Ovary (tissue), 7 donors: ENCODE measurements at regions not wholly inside any gene's neighbourhood (a gene's known extent, or its start where the extent isn't known, plus 50 kb on each side); places are given as distances from the start of the nearest gene placed in this dataset.

Experiments
- DNase-seq, 5 donors: peaks; one replicate each; pipeline ENCODE4 v3.0.0-alpha.2; 2019 to 2020
- H3K27ac ChIP-seq, 2 donors: fragments of 200-600 bp; one replicate each; pipeline versions ENCODE4 v1.5.1 to v1.8.0; 2019 to 2022
- H3K27me3 ChIP-seq: fragments of 200-600 bp; one replicate; pipeline ENCODE4 v1.8.0; 2022
- H3K36me3 ChIP-seq: fragments of 200-600 bp; sonication (generic); one replicate; pipeline ENCODE4 v1.5.1; 2019
- H3K4me1 ChIP-seq: one replicate; pipeline ENCODE4 v1.8.1; 2013; ENCODE audit warnings: mild to moderate bottlenecking, moderate library complexity; ENCODE audit not compliant: insufficient read depth
- H3K4me3 ChIP-seq: fragments of 200-600 bp; sonication (generic); one replicate; pipeline ENCODE4 v1.5.1; 2017
- H3K9me3 ChIP-seq, 2 donors: fragments of 200-600 bp in 1 of 2; sonication (generic) in 1 of 2; one replicate each; pipeline versions ENCODE4 v1.5.1 to v1.8.1; 2013 to 2019; ENCODE audit warnings: mild to moderate bottlenecking in 1 of 2, moderate library complexity in 1 of 2
- EP300 ChIP-seq: sonication (generic); formaldehyde crosslinking; IDR thresholded peaks from one replicate; pipeline ENCODE4 v1.6.1; 2017; ENCODE audit warnings: antibody characterized with exemption
- POLR2A ChIP-seq: fragments of 450-650 bp; IDR thresholded peaks from one replicate; pipeline ENCODE4 v1.6.1; 2017; ENCODE audit warnings: antibody characterized with exemption, mild to moderate bottlenecking, moderate library complexity
- WGBS, 3 donors: extraction: QIAGEN DNeasy Blood & Tissue Kit in 1 of 3; methylation state at CpG; one replicate each; pipeline versions ENCODE4 v1.1.5 to v1.1.7; 2013 to 2017; 5-methylcytosine and 5-hydroxymethylcytosine counted together
- intact Hi-C, 4 donors: fragments of 100-400 bp; cut with DNase I; formaldehyde crosslinking; loops; one replicate each; pipeline versions ENCODE4 v1.11.0 to v1.15.1; 2022 to 2023
- TF ChIP-seq, protein P1 (sequence below), 3 donors: fragments of 450-650 bp in 2 of 3; fragments of 200-600 bp in 1 of 3; IDR thresholded peaks; one replicate each; pipeline versions ENCODE4 v1.5.1 to v1.8.0; 2016 to 2022; ENCODE audit warnings: antibody characterized with exemption in 3 of 3, mild to moderate bottlenecking in 1 of 3
- donor health status: DM: no; HTN: no; CAD: no; lungs with moderate emphysema.
- donor health status: DM: no; HTN: no; CAD: no.
- donor health status: Bipolar disorder and iron deficiency.
- donor health status: DM: no; HTN: no; CAD: no.
- donor health status: DM: yes; HTN: yes; CAD: no.

GRCh38 chr9:71619926-71620325 lies 148.4 kb downstream of the CEMIP2 start:
- no peaks in the 10 kb centered on the region for H3K27me3 ChIP-seq
- H3K27ac ChIP-seq: no peak overlapping the region
- WGBS, 3 donors: 85 to 90% (median 89%) methylated on average over 2 of the region's 2 CpGs
- TF ChIP-seq EP300: no peak
- no peak for TF ChIP-seq POLR2A
- TF ChIP-seq, protein P1, sequence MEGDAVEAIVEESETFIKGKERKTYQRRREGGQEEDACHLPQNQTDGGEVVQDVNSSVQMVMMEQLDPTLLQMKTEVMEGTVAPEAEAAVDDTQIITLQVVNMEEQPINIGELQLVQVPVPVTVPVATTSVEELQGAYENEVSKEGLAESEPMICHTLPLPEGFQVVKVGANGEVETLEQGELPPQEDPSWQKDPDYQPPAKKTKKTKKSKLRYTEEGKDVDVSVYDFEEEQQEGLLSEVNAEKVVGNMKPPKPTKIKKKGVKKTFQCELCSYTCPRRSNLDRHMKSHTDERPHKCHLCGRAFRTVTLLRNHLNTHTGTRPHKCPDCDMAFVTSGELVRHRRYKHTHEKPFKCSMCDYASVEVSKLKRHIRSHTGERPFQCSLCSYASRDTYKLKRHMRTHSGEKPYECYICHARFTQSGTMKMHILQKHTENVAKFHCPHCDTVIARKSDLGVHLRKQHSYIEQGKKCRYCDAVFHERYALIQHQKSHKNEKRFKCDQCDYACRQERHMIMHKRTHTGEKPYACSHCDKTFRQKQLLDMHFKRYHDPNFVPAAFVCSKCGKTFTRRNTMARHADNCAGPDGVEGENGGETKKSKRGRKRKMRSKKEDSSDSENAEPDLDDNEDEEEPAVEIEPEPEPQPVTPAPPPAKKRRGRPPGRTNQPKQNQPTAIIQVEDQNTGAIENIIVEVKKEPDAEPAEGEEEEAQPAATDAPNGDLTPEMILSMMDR (IDR thresholded peaks at IDR 0.05): no peak
- intact Hi-C loops: loop anchor here in 1 of 4 donors (10.0 kb wide), 1 partner anchor 65 kb away; no protein-coding TSS in a partner anchor
- no peaks in the 10 kb centered on the region for H3K9me3 ChIP-seq
- H3K4me1 ChIP-seq: no peaks in the 10 kb centered on the region
- H3K36me3 ChIP-seq: no peaks in the 10 kb centered on the region
- DNase-seq: no peak
- H3K4me3 ChIP-seq: no peak overlapping the region

GRCh38 chr9:71614409-71615010 lies 153.8 kb downstream of the CEMIP2 start:
- DNase-seq: no peak
- no peak for TF ChIP-seq EP300
- TF ChIP-seq POLR2A: no peak
- TF ChIP-seq, protein P1 (IDR thresholded peaks at IDR 0.05): no peak
- 78 to 86% (median 79%) methylated on average over 3 of the region's 3 CpGs for WGBS, 3 donors
- H3K27me3 ChIP-seq: no peaks in the 10 kb centered on the region
- no peak overlapping the region for H3K27ac ChIP-seq
- H3K9me3 ChIP-seq: no peaks in the 10 kb centered on the region
- H3K36me3 ChIP-seq: no peaks in the 10 kb centered on the region
- intact Hi-C loops: loop anchor here in 1 of 4 donors (10.0 kb wide), 1 partner anchor 70 kb away; no protein-coding TSS in a partner anchor
- H3K4me3 ChIP-seq: no peak overlapping the region
- H3K4me1 ChIP-seq: no peaks in the 10 kb centered on the region

DNA sequence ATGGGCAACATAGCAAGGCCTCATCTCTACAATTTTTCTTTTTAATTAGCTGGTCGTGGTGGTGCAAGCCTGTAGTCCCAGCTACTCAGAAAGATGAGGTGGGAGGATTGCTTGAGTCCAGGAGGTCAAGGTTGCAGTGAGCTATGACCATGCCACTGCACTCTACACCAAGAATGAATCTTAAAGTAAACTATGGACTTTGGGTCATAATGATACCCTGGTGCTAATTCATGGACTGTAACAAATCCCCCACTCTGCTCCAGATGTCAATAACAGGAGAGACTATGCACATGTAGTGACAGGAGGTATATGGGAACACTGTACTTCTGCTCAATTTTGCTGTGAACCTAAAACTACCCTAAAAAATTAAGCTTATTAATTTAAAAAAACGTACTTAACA lies 155.4 kb downstream of the CEMIP2 start:
- WGBS, 3 donors: 38 to 40% (median 39%) methylated on average over 2 of the region's 2 CpGs
- no peaks in the 10 kb centered on the region for H3K36me3 ChIP-seq
- TF ChIP-seq EP300: no peak
- no peak for TF ChIP-seq POLR2A
- TF ChIP-seq, protein P1 (IDR thresholded peaks at IDR 0.05): no peak
- H3K9me3 ChIP-seq: no peaks in the 10 kb centered on the region
- no peak overlapping the region for H3K4me3 ChIP-seq
- DNase-seq: no peak
- peaks cover 3% of the 10 kb centered on the region for H3K4me1 ChIP-seq
- H3K27ac ChIP-seq: no peak overlapping the region
- no peaks in the 10 kb centered on the region for H3K27me3 ChIP-seq
- intact Hi-C loops: loop anchor here in 1 of 4 donors (10.0 kb wide), 1 partner anchor 72 kb away; no protein-coding TSS in a partner anchor

DNA sequence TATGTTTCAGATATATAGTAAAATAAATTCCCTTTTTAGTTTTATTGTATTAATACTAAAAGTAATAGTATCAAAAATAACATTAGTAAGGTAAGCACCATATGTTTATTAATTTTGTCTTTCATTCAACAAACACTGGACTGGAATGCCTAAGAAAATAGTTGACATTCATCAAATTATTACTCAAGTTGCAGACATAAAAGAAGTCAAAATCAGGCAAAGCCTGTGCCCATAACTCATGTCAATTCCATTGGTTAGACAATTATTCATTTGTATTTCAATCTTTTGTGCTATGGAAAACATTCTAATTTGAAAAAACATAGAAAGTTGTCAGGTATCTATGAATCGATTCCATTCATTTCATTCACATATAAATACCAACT lies 158.9 kb downstream of the CEMIP2 start:
- Histone ChIP-seq H3K4me3 (no peak overlapping the region), H3K27me3 (no peaks in the 10 kb centered on the region), H3K4me1 (peaks cover 4% of the 10 kb centered on the region), H3K27ac (no peak overlapping the region), H3K36me3 (no peaks in the 10 kb centered on the region), H3K9me3 (no peaks in the 10 kb centered on the region)
- WGBS, 3 donors: 89 to 97% (median 94%) methylated on average over 1 of the region's 1 CpG
- no peak for TF ChIP-seq EP300
- TF ChIP-seq POLR2A: no peak
- TF ChIP-seq, protein P1 (IDR thresholded peaks at IDR 0.05): no peak
- no peak for DNase-seq
- intact Hi-C loops: loop anchor here in 1 of 4 donors (10.0 kb wide), 1 partner anchor 215 kb away; no protein-coding TSS in a partner anchor
